NOMO-1 (cell line): ENCODE measurements at regions not wholly inside any gene's neighbourhood (a gene's known extent, or its start where the extent isn't known, plus 50 kb on each side); places are given as distances from the start of the nearest gene placed in this dataset.

ENCODE experiments used
- DNase-seq, 2 experiments: peaks; one replicate each; lab custom pipeline; 2025; ENCODE audit not compliant: unreplicated experiment in 2 of 2; lab: John Stamatoyannopoulos, UW

- no peak for DNase-seq
These were observed 289.2 kb downstream of the ZSWIM6 start for GRCh38 chr5:61621202-61621650.

- no peak for DNase-seq
These were observed 290.1 kb downstream of the ZSWIM6 start for GRCh38 chr5:61622156-61622555.

- no peak for DNase-seq
These were observed 291.5 kb downstream of the ZSWIM6 start for GRCh38 chr5:61623401-61624069.

GRCh38 chr5:61624553-61625136, 292.6 kb downstream of the ZSWIM6 start:
- no peak for DNase-seq

DNA sequence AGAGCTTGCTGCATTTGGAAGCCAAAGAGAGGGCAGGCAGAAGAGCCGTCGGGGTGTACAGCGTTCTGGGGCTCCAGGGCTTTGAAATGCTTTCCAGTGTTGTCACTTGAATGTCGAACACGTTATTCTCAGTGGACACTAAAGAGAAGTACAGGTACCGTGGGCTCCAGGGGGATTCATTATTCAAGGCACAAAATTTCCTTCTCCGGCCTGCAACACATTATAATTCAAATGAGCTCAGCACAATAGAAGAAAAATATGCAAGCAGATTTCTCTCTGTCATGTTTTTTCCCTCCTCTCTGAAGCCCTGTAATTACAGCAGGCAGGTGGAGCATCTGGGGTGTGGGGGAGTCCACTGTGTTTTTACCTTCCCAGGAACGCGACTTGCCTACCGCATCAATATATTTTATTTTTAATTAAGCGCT, 293.1 kb downstream of the ZSWIM6 start:
- no peak for DNase-seq

- peak; percentile 49 to 67 for DNase-seq
These were observed 293.9 kb downstream of the ZSWIM6 start for GRCh38 chr5:61625681-61626621.

DNA sequence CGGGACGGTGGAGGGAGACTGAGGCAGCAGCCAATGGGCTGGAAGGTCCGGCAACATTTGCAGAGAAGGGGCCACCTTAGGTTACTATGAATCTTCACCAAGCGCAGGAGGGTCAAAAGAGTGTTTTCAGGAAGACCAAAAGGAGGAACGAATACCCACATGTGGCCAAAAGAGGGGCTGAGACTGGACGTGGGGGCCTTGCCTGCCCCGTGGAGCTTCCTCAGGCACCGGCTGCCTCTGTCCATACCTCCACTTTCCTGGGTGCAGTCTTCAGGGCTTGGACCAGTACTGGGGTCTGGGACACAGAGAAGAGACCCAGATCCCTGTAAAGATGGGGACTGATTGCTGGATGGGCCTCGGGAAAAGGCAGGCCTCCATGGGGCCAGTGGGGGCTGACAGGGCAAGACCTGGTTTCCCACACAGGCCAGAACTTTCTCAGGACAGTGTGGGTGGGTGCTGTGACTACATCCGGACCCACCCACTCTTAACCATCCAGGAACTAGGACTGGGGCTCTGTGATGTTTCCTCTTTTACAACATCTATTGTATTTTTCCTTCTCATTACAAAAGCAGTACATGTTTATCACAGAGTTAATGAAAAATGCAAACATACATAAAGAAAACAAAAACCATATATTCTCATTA, 294.7 kb downstream of the ZSWIM6 start:
- peak; percentile 35 to 74 for DNase-seq

DNA sequence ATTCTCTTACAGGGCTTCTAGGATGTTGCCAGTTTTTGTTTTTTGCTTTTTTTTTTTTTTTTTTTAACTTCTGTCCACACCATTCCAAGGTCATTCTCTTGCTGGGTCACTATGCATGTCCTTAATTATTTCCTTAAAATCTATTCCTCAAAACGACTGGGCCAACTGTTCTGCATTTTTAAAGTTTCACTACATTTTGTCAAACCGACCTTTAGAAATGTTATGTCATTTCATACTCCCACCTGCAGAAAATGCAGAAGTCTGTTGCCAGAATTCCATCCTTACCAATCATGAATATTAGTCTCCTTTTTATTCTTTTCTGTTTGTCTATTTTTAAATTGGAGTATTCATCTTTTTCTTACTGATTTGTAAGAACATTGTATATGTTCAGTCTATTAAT, 295.5 kb downstream of the ZSWIM6 start:
- DNase-seq = no peak

- DNase-seq = no peak
These were observed 298.9 kb downstream of the ZSWIM6 start for GRCh38 chr5:61630908-61631307.

- no peak for DNase-seq
These were observed 299.4 kb downstream of the ZSWIM6 start for GRCh38 chr5:61631438-61631941.

- no peak for DNase-seq
These were observed 300.0 kb downstream of the ZSWIM6 start for GRCh38 chr5:61632064-61632463.

GRCh38 chr5:61635271-61635670, 303.2 kb downstream of the ZSWIM6 start:
- DNase-seq = no peak

- DNase-seq = no peak
These were observed 305.5 kb downstream of the ZSWIM6 start for GRCh38 chr5:61637566-61637965.

- no peak for DNase-seq
These were observed 306.4 kb downstream of the ZSWIM6 start for GRCh38 chr5:61638476-61638875.

DNA sequence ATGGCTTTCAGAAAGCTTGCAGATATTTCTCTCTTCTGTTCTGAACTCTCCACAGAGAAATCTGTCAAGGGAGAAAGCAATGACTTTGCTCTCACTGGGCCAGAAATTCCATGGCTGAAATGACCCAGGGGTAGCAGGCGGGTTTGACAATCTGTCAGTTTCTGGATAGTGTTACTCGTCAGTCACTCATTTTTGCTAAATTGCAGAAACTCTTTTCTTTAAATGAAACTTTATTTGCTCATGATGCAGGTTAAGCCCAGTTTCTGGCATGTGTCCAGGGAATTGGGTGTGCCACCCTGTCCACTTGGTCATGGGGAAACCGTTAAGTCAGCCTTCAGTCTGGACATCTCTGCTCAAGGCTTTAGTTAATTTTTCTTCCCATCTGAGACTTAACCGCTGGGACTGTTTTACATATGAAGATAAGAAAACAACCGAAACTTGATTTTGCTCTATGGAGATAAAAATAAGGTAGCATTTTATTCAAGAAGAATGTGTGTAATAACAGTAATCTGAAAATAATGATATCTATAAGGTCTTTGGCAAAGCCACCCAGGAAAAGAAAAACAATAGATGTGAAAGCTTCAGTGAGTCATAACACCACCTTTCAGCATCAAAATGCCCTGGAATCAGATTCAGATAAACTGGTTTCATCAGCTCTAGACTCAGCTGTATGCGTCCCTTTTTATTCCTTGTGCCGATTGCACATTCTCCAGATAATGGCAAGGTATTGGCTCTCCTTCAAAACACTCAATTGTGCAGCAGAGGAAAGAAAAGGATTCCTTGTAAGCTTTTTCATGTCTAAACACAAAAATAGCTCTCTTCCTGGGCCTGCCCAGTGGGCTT, 308.3 kb downstream of the ZSWIM6 start:
- DNase-seq = no peak

DNA sequence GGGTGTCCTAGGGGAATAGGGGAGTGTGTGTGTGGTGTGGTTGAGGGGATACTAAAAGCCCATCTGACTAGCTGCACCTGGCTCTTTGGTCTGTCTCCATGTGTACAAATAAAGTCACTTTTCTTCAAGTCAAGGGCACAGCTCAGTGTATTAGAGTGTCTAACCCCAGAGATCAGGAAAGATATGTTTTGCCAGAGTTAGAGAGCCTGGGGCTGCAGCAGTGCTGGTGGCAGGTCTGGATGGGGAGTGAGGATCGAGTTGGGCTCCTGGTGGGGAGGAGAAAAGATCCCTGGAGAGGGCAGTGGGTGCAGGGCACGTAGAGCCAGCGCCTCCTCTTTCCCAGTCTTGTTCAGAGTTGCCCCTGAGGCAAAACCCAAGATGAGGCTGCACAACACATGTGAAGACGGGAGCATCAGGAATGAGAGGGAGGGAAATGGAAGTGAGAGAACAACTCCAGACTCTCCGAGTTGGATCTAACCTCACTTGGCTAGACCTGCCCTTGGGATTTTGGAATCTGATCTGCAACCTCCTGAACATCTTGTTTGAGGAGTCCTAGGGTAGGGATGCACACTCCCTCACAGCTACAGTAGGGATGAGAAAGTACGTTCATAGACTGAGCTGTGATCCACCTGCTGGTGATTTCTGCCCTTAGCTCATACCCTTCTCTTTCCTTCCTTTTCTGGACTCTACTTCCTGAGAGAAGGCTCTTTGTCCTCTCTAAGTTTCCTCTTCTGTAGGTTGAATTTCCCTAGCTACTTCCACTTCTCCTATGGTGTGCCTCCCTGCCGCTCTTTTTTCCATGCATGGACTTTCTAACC, 309.9 kb downstream of the ZSWIM6 start:
- DNase-seq = no peak

GRCh38 chr5:61647672-61648071, 315.6 kb downstream of the ZSWIM6 start:
- DNase-seq = no peak

DNA sequence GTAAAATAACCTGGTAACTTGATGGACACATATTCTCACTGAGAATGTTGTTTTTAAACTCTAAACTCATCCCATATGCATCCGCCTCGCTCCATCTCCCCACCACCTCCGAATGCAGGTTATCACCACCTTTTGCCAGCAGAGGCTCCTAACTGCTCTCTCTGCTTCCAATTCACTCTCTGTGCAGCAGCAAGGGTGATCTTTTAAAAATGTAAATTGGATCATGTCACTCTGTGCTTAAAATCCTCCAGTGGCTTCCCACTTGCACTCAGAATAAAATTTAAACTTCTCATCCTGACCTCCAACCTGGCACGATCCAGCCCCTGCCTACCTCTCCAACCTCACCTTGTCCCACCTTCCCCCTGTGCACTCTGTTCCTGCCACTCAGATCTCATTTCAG, 317.2 kb downstream of the ZSWIM6 start:
- DNase-seq = no peak

DNA sequence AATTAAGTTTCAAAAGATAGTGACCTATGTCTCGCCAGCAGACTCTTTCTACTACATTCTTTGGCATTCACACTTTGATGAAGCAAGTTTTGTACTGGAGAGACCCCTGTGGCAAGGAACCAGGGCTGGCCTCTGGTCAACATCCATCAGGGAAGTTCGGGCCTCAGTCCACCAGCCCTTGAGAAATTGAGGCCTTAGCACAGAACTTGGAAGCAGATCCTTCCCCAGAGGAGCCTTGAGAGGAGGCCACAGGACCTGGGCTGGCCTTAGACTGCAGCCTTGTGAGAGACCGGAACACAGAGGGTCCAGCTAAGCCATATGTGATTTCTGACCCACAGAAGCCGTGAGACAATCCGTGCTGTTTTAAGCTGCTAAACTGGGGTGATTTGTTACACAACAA, 317.9 kb downstream of the ZSWIM6 start:
- no peak for DNase-seq
